Activated CD4-positive, CD25-positive, alpha-beta regulatory T cell (primary cell): ENCODE measurements at regions not wholly inside any gene's neighbourhood (a gene's known extent, or its start where the extent isn't known, plus 50 kb on each side); places are given as distances from the start of the nearest gene placed in this dataset.
"Not testable (repeated sequence)": the region's sequence is repeated elsewhere in the genome, so short reads cannot be mapped to it uniquely, and the experiment has no call there.

Experiments used
- DNase-seq, 4 experiments: peaks; one replicate each; lab custom pipeline; 2025; lab: John Stamatoyannopoulos, UW

GRCh38 chr7:142469696-142470543, 212.1 kb upstream of the PRSS58 start:
- no peak for DNase-seq

- no peak for DNase-seq
Observed at GRCh38 chr7:142468871-142469665, 211.2 kb upstream of the PRSS58 start.

GRCh38 chr7:142467056-142467655, 209.3 kb upstream of the PRSS58 start:
- DNase-seq: not testable (repeated sequence)

GRCh38 chr7:142463401-142463850, 205.6 kb upstream of the PRSS58 start:
- DNase-seq: no peak

GRCh38 chr7:142461437-142461836, 203.6 kb upstream of the PRSS58 start:
- DNase-seq: no peak

GRCh38 chr7:142460402-142461117, 202.7 kb upstream of the PRSS58 start:
- DNase-seq: no peak

GRCh38 chr7:142459551-142459963, 201.7 kb upstream of the PRSS58 start:
- DNase-seq: no peak

- no peak for DNase-seq
Observed at GRCh38 chr7:142457146-142457703, 199.4 kb upstream of the PRSS58 start.

- DNase-seq: no peak
Observed at GRCh38 chr7:142455392-142455791, 197.5 kb upstream of the PRSS58 start.

- no peak for DNase-seq
Observed at GRCh38 chr7:142454862-142455261, 197.0 kb upstream of the PRSS58 start.

GRCh38 chr7:142452791-142453190, 194.9 kb upstream of the PRSS58 start:
- no peak for DNase-seq

- DNase-seq: no peak
Observed at GRCh38 chr7:142451817-142452216, 194.0 kb upstream of the PRSS58 start.

GRCh38 chr7:142451296-142451695, 193.4 kb upstream of the PRSS58 start:
- DNase-seq: no peak

- no peak for DNase-seq
Observed at GRCh38 chr7:142450695-142451094, 192.8 kb upstream of the PRSS58 start.

- DNase-seq: no peak
Observed at GRCh38 chr7:142450206-142450605, 192.3 kb upstream of the PRSS58 start.

GRCh38 chr7:142448857-142449256, 191.0 kb upstream of the PRSS58 start:
- not testable (repeated sequence) for DNase-seq

- DNase-seq: no peak
Observed at GRCh38 chr7:142447762-142448161, 189.9 kb upstream of the PRSS58 start.

- DNase-seq: peak in 2 of 4 experiments; percentile 2 to 10
Observed at GRCh38 chr7:142445019-142445686, 187.3 kb upstream of the PRSS58 start.

GRCh38 chr7:142443216-142444010, 185.6 kb upstream of the PRSS58 start:
- DNase-seq: no peak

- DNase-seq: no peak
Observed at GRCh38 chr7:142442396-142442795, 184.5 kb upstream of the PRSS58 start.
